ENCODE measurements at regions not wholly inside any gene's neighbourhood (a gene's known extent, or its start where the extent isn't known, plus 50 kb on each side); places are given as distances from the start of the nearest gene placed in this dataset.

DNA sequence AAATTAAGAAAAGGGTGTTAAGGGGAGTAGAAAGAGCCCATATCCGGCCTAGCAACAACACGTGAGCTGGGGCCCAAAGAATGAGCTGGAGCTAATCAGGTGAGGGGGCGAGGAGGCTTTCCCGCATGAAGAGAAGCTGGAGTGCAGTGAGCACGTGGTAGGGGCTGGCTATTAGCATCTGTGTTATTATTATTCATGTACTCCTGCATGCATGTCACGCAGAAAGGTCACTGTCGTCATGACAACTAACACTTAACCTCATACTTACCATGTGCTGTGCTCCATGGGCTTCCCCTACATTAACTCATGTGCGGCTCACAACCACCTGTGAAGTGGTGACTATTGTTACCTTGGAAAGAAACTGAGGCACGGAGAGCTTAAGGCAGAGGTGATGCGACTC is 227.6 kb upstream of the UBL3 start:
- no peak overlapping the region for H3K4me3 ChIP-seq (ENCODE audit: low read depth, low read length)
- H2BK5ac ChIP-seq (ENCODE audit: low read depth, low read length, poor library complexity): no peak overlapping the region
- no peak overlapping the region for H3K27ac ChIP-seq (ENCODE audit: low read depth, low read length)
- H4K12ac ChIP-seq (ENCODE audit: low read depth, low read length): no peak overlapping the region
- H3K14ac ChIP-seq (ENCODE audit: low read length): no peak overlapping the region
- no peak overlapping the region for H3K23ac ChIP-seq (ENCODE audit: low read length)
- no CpG with 5 or more reads among the region's 10 CpGs for WGBS (ENCODE audit: extremely low coverage, insufficient coverage, insufficient read length)
- no peaks in the 10 kb centered on the region for H3K36me3 ChIP-seq (ENCODE audit: control insufficient read depth in 1 of 2, insufficient read depth in 2 of 2, low read length in 2 of 2)
- H4K8ac ChIP-seq (ENCODE audit: low read depth, low read length): no peak overlapping the region
- H4K91ac ChIP-seq (ENCODE audit: low read depth, low read length): no peak overlapping the region
- no peak overlapping the region for H2BK120ac ChIP-seq (ENCODE audit: insufficient read depth, low read length, poor library complexity)
- peaks cover 0 to 4% of the 10 kb centered on the region in 2 experiments for H3K4me1 ChIP-seq (ENCODE audit: control insufficient read depth in 1 of 2, insufficient read depth in 2 of 2, low read length in 2 of 2)
- no peaks in the 10 kb centered on the region for H3K27me3 ChIP-seq (ENCODE audit: insufficient read depth, low read length)
- peaks cover 2% of the 10 kb centered on the region for H3K9me3 ChIP-seq (ENCODE audit: insufficient read depth, low read depth, low read length)
- no peak for DNase-seq
- H3K79me1 ChIP-seq (ENCODE audit: low read length): no peaks in the 10 kb centered on the region
- H3K9ac ChIP-seq (ENCODE audit: low read length): no peak overlapping the region
- H3K4ac ChIP-seq (ENCODE audit: low read depth, low read length): no peak overlapping the region
- H2AK5ac ChIP-seq (ENCODE audit: low read length): no peak overlapping the region
- H3K18ac ChIP-seq (ENCODE audit: low read length): no peak overlapping the region
- no peak overlapping the region for H3K4me2 ChIP-seq (ENCODE audit: low read length)
- no peaks in the 10 kb centered on the region for H3K79me2 ChIP-seq (ENCODE audit: control insufficient read depth, insufficient read depth, low read length, poor library complexity)
- H2AFZ ChIP-seq (ENCODE audit: insufficient read depth, low read length, poor library complexity): no peak overlapping the region
- no peak overlapping the region for H2BK12ac ChIP-seq (ENCODE audit: low read length)

DNA sequence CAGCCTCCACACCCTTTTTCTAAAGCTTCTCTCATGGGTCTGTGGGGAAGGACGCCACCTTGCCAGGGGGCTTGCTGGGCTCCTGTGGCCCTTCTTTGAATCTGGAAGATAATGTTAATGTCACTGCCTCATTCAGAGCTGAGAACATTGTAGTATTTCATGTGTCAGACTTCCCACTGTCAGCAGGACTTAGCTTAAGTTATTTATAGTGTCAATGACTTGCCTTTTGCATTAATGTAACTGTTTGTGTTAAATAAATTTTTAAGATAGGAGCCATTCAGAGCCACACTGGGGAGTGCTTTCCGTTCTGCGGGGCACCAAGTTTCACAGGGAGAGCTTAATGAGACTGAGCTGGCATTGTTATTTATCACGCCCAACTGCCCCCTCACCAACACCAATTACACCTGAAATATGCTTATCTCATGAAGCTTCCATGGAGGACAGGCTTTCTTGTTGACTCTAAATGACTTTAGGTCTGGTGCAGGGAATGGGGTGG is 226.9 kb upstream of the UBL3 start:
- no peaks in the 10 kb centered on the region for H3K79me2 ChIP-seq (ENCODE audit: control insufficient read depth, insufficient read depth, low read length, poor library complexity)
- H3K23ac ChIP-seq (ENCODE audit: low read length): no peak overlapping the region
- no CpG with 5 or more reads among the region's 4 CpGs for WGBS (ENCODE audit: extremely low coverage, insufficient coverage, insufficient read length)
- no peak overlapping the region for H3K4me3 ChIP-seq (ENCODE audit: low read depth, low read length)
- no peak overlapping the region for H2AFZ ChIP-seq (ENCODE audit: insufficient read depth, low read length, poor library complexity)
- H3K9me3 ChIP-seq (ENCODE audit: insufficient read depth, low read depth, low read length): peaks cover 2% of the 10 kb centered on the region
- H3K27ac ChIP-seq (ENCODE audit: low read depth, low read length): no peak overlapping the region
- no peak overlapping the region for H2BK120ac ChIP-seq (ENCODE audit: insufficient read depth, low read length, poor library complexity)
- no peak overlapping the region for H2AK5ac ChIP-seq (ENCODE audit: low read length)
- no peak overlapping the region for H4K8ac ChIP-seq (ENCODE audit: low read depth, low read length)
- no peak overlapping the region for H2BK5ac ChIP-seq (ENCODE audit: low read depth, low read length, poor library complexity)
- no peaks in the 10 kb centered on the region for H3K27me3 ChIP-seq (ENCODE audit: insufficient read depth, low read length)
- no peak overlapping the region for H3K4ac ChIP-seq (ENCODE audit: low read depth, low read length)
- no peak for DNase-seq
- H4K91ac ChIP-seq (ENCODE audit: low read depth, low read length): no peak overlapping the region
- H3K36me3 ChIP-seq (ENCODE audit: control insufficient read depth in 1 of 2, insufficient read depth in 2 of 2, low read length in 2 of 2): no peaks in the 10 kb centered on the region
- H2BK12ac ChIP-seq (ENCODE audit: low read length): no peak overlapping the region
- H3K4me1 ChIP-seq (ENCODE audit: control insufficient read depth in 1 of 2, insufficient read depth in 2 of 2, low read length in 2 of 2): peaks cover 2 to 6% of the 10 kb centered on the region in 2 experiments
- H4K12ac ChIP-seq (ENCODE audit: low read depth, low read length): no peak overlapping the region
- no peak overlapping the region for H3K18ac ChIP-seq (ENCODE audit: low read length)
- no peak overlapping the region for H3K4me2 ChIP-seq (ENCODE audit: low read length)
- no peak overlapping the region for H3K9ac ChIP-seq (ENCODE audit: low read length)
- H3K79me1 ChIP-seq (ENCODE audit: low read length): no peaks in the 10 kb centered on the region
- no peak overlapping the region for H3K14ac ChIP-seq (ENCODE audit: low read length)

DNA sequence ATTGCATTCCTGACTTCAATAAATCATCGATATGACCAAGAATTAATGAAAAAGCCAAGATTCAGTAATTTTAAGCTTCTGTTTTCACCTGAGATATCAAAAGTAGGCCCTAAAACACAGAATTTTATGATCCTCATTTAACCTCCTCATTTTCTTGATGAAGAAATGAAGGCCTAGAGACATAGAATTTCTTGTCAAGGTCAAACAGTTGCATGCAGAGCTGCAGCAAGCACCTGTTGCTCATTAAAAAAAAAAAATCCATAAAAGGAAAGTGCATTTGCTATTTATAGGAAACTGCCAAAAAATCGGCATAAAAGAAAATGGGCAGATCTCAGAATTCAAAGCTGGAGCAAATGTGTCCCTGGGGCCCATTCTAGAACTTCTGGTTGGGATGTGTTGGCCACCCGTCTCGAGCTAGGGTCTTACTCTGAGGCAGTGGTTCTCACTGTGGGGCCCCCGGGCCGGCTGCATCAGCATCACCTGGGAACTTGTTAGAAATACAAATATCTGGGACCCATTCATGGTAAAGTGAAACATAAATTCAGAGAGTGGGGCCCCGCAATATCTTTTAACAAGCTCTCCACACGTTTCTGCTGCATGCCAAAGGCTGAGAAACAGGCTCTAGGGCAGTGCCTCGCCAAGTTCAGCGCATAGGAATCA is 224.7 kb upstream of the UBL3 start:
- Histone ChIP-seq H2BK12ac (ENCODE audit: low read length) (no peak overlapping the region), H4K91ac (ENCODE audit: low read depth, low read length) (no peak overlapping the region), H2BK120ac (ENCODE audit: insufficient read depth, low read length, poor library complexity) (no peak overlapping the region), H2AFZ (ENCODE audit: insufficient read depth, low read length, poor library complexity) (no peak overlapping the region), H3K27ac (ENCODE audit: low read depth, low read length) (no peak overlapping the region), H4K8ac (ENCODE audit: low read depth, low read length) (no peak overlapping the region), H3K79me2 (ENCODE audit: control insufficient read depth, insufficient read depth, low read length, poor library complexity) (no peaks in the 10 kb centered on the region), H2AK5ac (ENCODE audit: low read length) (no peak overlapping the region), H3K79me1 (ENCODE audit: low read length) (no peaks in the 10 kb centered on the region), H3K18ac (ENCODE audit: low read length) (no peak overlapping the region), H3K4me3 (ENCODE audit: low read depth, low read length) (no peak overlapping the region), H4K12ac (ENCODE audit: low read depth, low read length) (no peak overlapping the region), H3K27me3 (ENCODE audit: insufficient read depth, low read length) (no peaks in the 10 kb centered on the region), H3K9ac (ENCODE audit: low read length) (no peak overlapping the region), H3K4me2 (ENCODE audit: low read length) (no peak overlapping the region), H3K14ac (ENCODE audit: low read length) (no peak overlapping the region), H3K9me3 (ENCODE audit: insufficient read depth, low read depth, low read length) (no peaks in the 10 kb centered on the region), H3K4ac (ENCODE audit: low read depth, low read length) (no peak overlapping the region), H3K36me3 (ENCODE audit: control insufficient read depth in 1 of 2, insufficient read depth in 2 of 2, low read length in 2 of 2) (no peaks in the 10 kb centered on the region), H3K4me1 (ENCODE audit: control insufficient read depth in 1 of 2, insufficient read depth in 2 of 2, low read length in 2 of 2) (peaks cover 7 to 8% of the 10 kb centered on the region in 2 experiments), H3K23ac (ENCODE audit: low read length) (no peak overlapping the region), H2BK5ac (ENCODE audit: low read depth, low read length, poor library complexity) (no peak overlapping the region)
- WGBS (ENCODE audit: extremely low coverage, insufficient coverage, insufficient read length): no CpG with 5 or more reads among the region's 10 CpGs
- no peak for DNase-seq

DNA sequence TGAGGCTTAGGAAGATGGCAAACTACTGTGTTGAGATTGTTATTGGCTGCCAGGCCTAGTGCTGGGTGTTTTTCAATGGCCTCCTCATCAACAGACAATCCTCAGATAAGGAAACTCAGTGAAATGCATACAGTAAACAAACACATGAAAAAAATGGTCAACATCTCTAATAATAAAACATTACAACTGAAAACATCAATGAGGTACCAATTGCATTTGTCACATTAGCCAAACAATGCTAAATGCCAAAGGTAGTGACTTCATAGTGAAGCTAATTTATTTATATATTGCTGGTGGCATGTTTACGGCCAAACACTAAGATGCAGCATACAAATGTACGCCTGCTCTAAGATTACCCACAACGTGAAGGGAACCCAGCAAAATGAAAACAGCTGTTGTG is 224.0 kb upstream of the UBL3 start:
- WGBS (ENCODE audit: extremely low coverage, insufficient coverage, insufficient read length): no CpG with 5 or more reads among the region's 3 CpGs
- no peak overlapping the region for H2BK12ac ChIP-seq (ENCODE audit: low read length)
- H3K4ac ChIP-seq (ENCODE audit: low read depth, low read length): no peak overlapping the region
- H3K23ac ChIP-seq (ENCODE audit: low read length): no peak overlapping the region
- H3K9ac ChIP-seq (ENCODE audit: low read length): no peak overlapping the region
- no peak overlapping the region for H2BK120ac ChIP-seq (ENCODE audit: insufficient read depth, low read length, poor library complexity)
- no peaks in the 10 kb centered on the region for H3K36me3 ChIP-seq (ENCODE audit: control insufficient read depth in 1 of 2, insufficient read depth in 2 of 2, low read length in 2 of 2)
- H4K91ac ChIP-seq (ENCODE audit: low read depth, low read length): no peak overlapping the region
- H3K27me3 ChIP-seq (ENCODE audit: insufficient read depth, low read length): no peaks in the 10 kb centered on the region
- no peaks in the 10 kb centered on the region for H3K79me2 ChIP-seq (ENCODE audit: control insufficient read depth, insufficient read depth, low read length, poor library complexity)
- no peak overlapping the region for H3K14ac ChIP-seq (ENCODE audit: low read length)
- H2BK5ac ChIP-seq (ENCODE audit: low read depth, low read length, poor library complexity): no peak overlapping the region
- no peak overlapping the region for H2AFZ ChIP-seq (ENCODE audit: insufficient read depth, low read length, poor library complexity)
- H2AK5ac ChIP-seq (ENCODE audit: low read length): no peak overlapping the region
- no peak overlapping the region for H3K4me3 ChIP-seq (ENCODE audit: low read depth, low read length)
- peaks cover 7 to 8% of the 10 kb centered on the region in 2 experiments for H3K4me1 ChIP-seq (ENCODE audit: control insufficient read depth in 1 of 2, insufficient read depth in 2 of 2, low read length in 2 of 2)
- no peak overlapping the region for H4K8ac ChIP-seq (ENCODE audit: low read depth, low read length)
- H3K79me1 ChIP-seq (ENCODE audit: low read length): no peaks in the 10 kb centered on the region
- no peak for DNase-seq
- H3K4me2 ChIP-seq (ENCODE audit: low read length): no peak overlapping the region
- no peak overlapping the region for H3K27ac ChIP-seq (ENCODE audit: low read depth, low read length)
- no peak overlapping the region for H3K18ac ChIP-seq (ENCODE audit: low read length)
- no peak overlapping the region for H4K12ac ChIP-seq (ENCODE audit: low read depth, low read length)
- no peaks in the 10 kb centered on the region for H3K9me3 ChIP-seq (ENCODE audit: insufficient read depth, low read depth, low read length)
